K562 (cell line): ENCODE measurements at regions not wholly inside any gene's neighbourhood (a gene's known extent, or its start where the extent isn't known, plus 50 kb on each side); places are given as distances from the start of the nearest gene placed in this dataset.

Experiments
- ATAC-seq: fragments of 200-7000 bp; cut with Tn5 transposase; 3 replicates; pipeline ENCODE4 v1.9.1; 2020; ENCODE audit warnings: moderate library complexity
- BruUV-seq: library from RNA; stranded (reverse); fragments of 400-500 nt; replicated peaks from 2 replicates; lab custom pipeline; 2021; lab: Mats Ljungman, UMichigan
- CTCF ChIA-PET: fragments of 300-600 bp; formaldehyde crosslinking; extraction: SDS; loops from one replicate; lab custom pipeline; 2021; ENCODE audit warnings: low intra/inter-chr PET ratio; lab: Yijun Ruan, JAX
- POLR2A ChIA-PET: fragments of 300-600, 350-650 bp; sonication (Branson Sonifier 250); formaldehyde crosslinking; extraction: SDS; loops from one replicate; lab custom pipeline; 2021; ENCODE audit warnings: antibody characterized with exemption, inconsistent platforms; lab: Yijun Ruan, JAX
- DNase-seq, 4 experiments: peaks; one replicate each; pipeline versions ENCODE4 v3.0.0 to v3.0.0-alpha.2; 2011 to 2018; ENCODE audit warnings: low spot score in 3 of 4, mixed read lengths in 3 of 4; ENCODE audit errors: extremely low read depth in 1 of 4
- FAIRE-seq: peaks from 2 replicates; lab custom pipeline; 2011; peaks lifted over from hg19 to GRCh38; lab: Jason Lieb, UNC
- H2AFZ ChIP-seq: 2 replicates; pipeline ENCODE4 v1.6.0; 2011; ENCODE audit warnings: low read depth, low read length, control low read depth, inconsistent platforms
- H3K27ac ChIP-seq: fragments of 200-600 bp; 3 replicates; pipeline ENCODE4 v1.8.0; 2011; ENCODE audit warnings: low read depth, mild to moderate bottlenecking, control low read depth, inconsistent platforms, low read length, moderate library complexity, mixed read lengths; ENCODE audit errors: extremely low read depth
- H3K27me3 ChIP-seq, 2 experiments: fragments of 300-600 bp in 1 of 2; 2 replicates in 1 of 2; 3 replicates in 1 of 2; pipeline versions ENCODE4 v1.6.0 to v1.8.0; 2011; ENCODE audit warnings: inconsistent platforms in 2 of 2, low read length in 2 of 2, mild to moderate bottlenecking in 1 of 2, mixed read lengths in 1 of 2, moderate library complexity in 1 of 2; ENCODE audit not compliant: control insufficient read depth in 2 of 2, insufficient read depth in 2 of 2
- H3K36me3 ChIP-seq: fragments of 300-600 bp; 3 replicates; pipeline ENCODE4 v1.8.0; 2011; ENCODE audit warnings: mild to moderate bottlenecking, low read length, inconsistent platforms; ENCODE audit not compliant: control insufficient read depth, insufficient read depth
- H3K4me1 ChIP-seq, 2 experiments: fragments of 200-600 bp in 1 of 2; replicated peaks in 1 of 2; 2 replicates in 1 of 2; 3 replicates in 1 of 2; pipeline versions ENCODE4 v1.5.1 to v1.8.0; 2011; ENCODE audit warnings: inconsistent platforms in 2 of 2, low read length in 2 of 2, mild to moderate bottlenecking in 1 of 2, mixed read lengths in 1 of 2, moderate library complexity in 1 of 2; ENCODE audit not compliant: control insufficient read depth in 2 of 2, insufficient read depth in 2 of 2
- H3K4me2 ChIP-seq: 2 replicates; pipeline ENCODE4 v1.6.1; 2011; ENCODE audit warnings: low read length, control low read depth, inconsistent platforms, mixed read lengths; ENCODE audit not compliant: insufficient read depth
- H3K4me3 ChIP-seq: fragments of 200-600 bp; sonication (generic), shearing (Covaris generic); 2 replicates; pipeline ENCODE4 v1.5.1; 2016; ENCODE audit warnings: control low read depth, inconsistent platforms
- H3K79me2 ChIP-seq: fragments of 200-600 bp; 3 replicates; pipeline ENCODE4 v1.8.0; 2011; ENCODE audit warnings: low read length, inconsistent platforms; ENCODE audit not compliant: control insufficient read depth, insufficient read depth
- H3K9ac ChIP-seq, 2 experiments: 2 replicates each; pipeline versions ENCODE4 v1.6.0 to v1.6.1; 2011; ENCODE audit warnings: low read depth in 2 of 2, low read length in 2 of 2, control low read depth in 1 of 2, inconsistent platforms in 1 of 2, mild to moderate bottlenecking in 1 of 2, mixed read lengths in 1 of 2; ENCODE audit not compliant: insufficient read depth in 1 of 2
- H3K9me1 ChIP-seq: one replicate; pipeline ENCODE4 v1.6.0; 2011; ENCODE audit warnings: inconsistent platforms, mild to moderate bottlenecking, low read length, moderate library complexity; ENCODE audit not compliant: control insufficient read depth, insufficient read depth
- H3K9me3 ChIP-seq: replicated peaks from 2 replicates; pipeline ENCODE4 v1.5.1; 2011; ENCODE audit warnings: low read depth, low read length, inconsistent platforms; ENCODE audit not compliant: control insufficient read depth, insufficient read depth
- H4K20me1 ChIP-seq: replicated peaks from 2 replicates; pipeline ENCODE4 v1.6.1; 2011; ENCODE audit warnings: low read length, inconsistent platforms, mixed read lengths; ENCODE audit not compliant: control insufficient read depth, insufficient read depth
- DMBX1 ChIP-seq: fragments of 250-450 bp; sonication (Bioruptor Pico); IDR thresholded peaks from 2 replicates; pipeline ENCODE4 v1.8.0; 2022; ENCODE audit warnings: inconsistent platforms, mild to moderate bottlenecking, moderate library complexity, borderline replicate concordance
- FOXM1 ChIP-seq, 2 experiments: fragments of 450-650 bp in 1 of 2; sonication (generic) in 1 of 2; formaldehyde crosslinking in 1 of 2; IDR thresholded peaks; 2 replicates each; pipeline versions ENCODE4 v1.6.1 to v1.9.0; 2017 to 2022; ENCODE audit warnings: low read depth in 2 of 2, mild to moderate bottlenecking in 2 of 2, missing genetic modification reagents in 1 of 2, moderate library complexity in 1 of 2
- MTA1 ChIP-seq: fragments of 450-650 bp; IDR thresholded peaks from 2 replicates; pipeline ENCODE4 v1.6.1; 2017; ENCODE audit warnings: borderline replicate concordance
- NFATC3 ChIP-seq: fragments of 450-650 bp; IDR thresholded peaks from 2 replicates; pipeline ENCODE4 v1.6.1; 2017; ENCODE audit warnings: mild to moderate bottlenecking
- POLR2A ChIP-seq: fragments of 450-650 bp; conservative IDR thresholded peaks from 2 replicates; pipeline ENCODE4 v1.6.1; 2016
- RAD51 ChIP-seq: fragments of 450-650 bp; IDR thresholded peaks from 2 replicates; pipeline ENCODE4 v1.7.1; 2016; ENCODE audit warnings: low read depth, mild to moderate bottlenecking, borderline replicate concordance
- RBM15 ChIP-seq: fragments of 200-400 bp; formaldehyde crosslinking; IDR thresholded peaks from 2 replicates; pipeline ENCODE4 v1.6.1; 2018; ENCODE audit warnings: mild to moderate bottlenecking, low read length, moderate library complexity; ENCODE audit not compliant: insufficient read depth
- RBM22 ChIP-seq: fragments of 200-400 bp; formaldehyde crosslinking; IDR thresholded peaks from 2 replicates; pipeline ENCODE4 v1.6.1; 2018; ENCODE audit warnings: low read length, low read depth; ENCODE audit not compliant: poor library complexity, severe bottlenecking
- TARDBP ChIP-seq: fragments of 450-650 bp; IDR thresholded peaks from 2 replicates; pipeline ENCODE4 v1.6.1; 2016
- ZC3H11A ChIP-seq: IDR thresholded peaks from 2 replicates; pipeline ENCODE4 v1.6.1; 2012; ENCODE audit warnings: low read depth, low read length, improper control_type of control experiment
- WGBS: fragments of 100-300 bp; shearing (Covaris generic); methylation state at CpG from one replicate; pipeline ENCODE4 v1.1.6; 2016; ENCODE audit warnings: low coverage, mixed read lengths; ENCODE audit not compliant: insufficient coverage; ENCODE audit errors: missing lambda C conversion rate; 5-methylcytosine and 5-hydroxymethylcytosine counted together
- in situ Hi-C: fragments of 300-500 bp; cut with MboI; formaldehyde crosslinking; loops from 4 replicates; pipeline ENCODE4 v1.15.0; 2018; ENCODE audit warnings: inconsistent platforms, mixed read lengths
- intact Hi-C: fragments of 100-400 bp; cut with micrococcal nuclease; formaldehyde crosslinking; loops from 2 replicates; pipeline ENCODE4 v1.14.2; 2022
- TF ChIP-seq, protein P1 (sequence below): fragments of 250-450 bp; sonication (Bioruptor Pico); IDR thresholded peaks from 2 replicates; pipeline ENCODE4 v1.5.0; 2020; ENCODE audit warnings: mild to moderate bottlenecking
- TF ChIP-seq, protein P2 (sequence below): sonication (generic); formaldehyde crosslinking; IDR thresholded peaks from 2 replicates; pipeline ENCODE4 v1.5.0; 2020; ENCODE audit warnings: missing genetic modification reagents
- TF ChIP-seq, protein P3 (sequence below): fragments of 450-650 bp; formaldehyde crosslinking; IDR thresholded peaks from 2 replicates; pipeline ENCODE4 v1.4.0; 2020; ENCODE audit warnings: mild to moderate bottlenecking, mixed read lengths
- TF ChIP-seq, protein P4 (sequence below): sonication (generic); formaldehyde crosslinking; IDR thresholded peaks from 2 replicates; pipeline ENCODE4 v1.8.1; 2023; ENCODE audit warnings: mild to moderate bottlenecking, missing genetic modification reagents, moderate library complexity

DNA sequence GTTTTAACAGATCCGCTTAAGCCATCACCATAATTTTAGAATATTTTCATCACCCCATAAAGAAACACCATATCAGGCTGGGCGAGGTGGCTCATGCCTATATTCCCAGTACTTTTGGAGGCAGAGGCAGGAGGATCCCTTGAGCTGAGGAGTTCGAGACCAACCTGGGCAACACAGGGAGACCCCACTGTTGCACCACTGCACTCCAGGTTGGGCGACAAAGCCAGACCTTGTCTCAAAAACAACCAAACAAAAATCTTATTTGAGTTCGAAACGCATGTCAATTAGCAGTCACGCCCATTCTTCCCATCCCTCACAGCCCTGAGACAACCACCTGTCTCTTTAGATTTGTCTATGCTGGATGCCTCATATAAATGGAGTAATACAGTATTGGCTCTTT, 119.9 kb downstream of the KLF13 start (continued):
- TF ChIP-seq RAD51 (no peak), POLR2A (no peak), DMBX1 (CRISPR knock-in tag) (no peak), RBM15 (no peak), MTA1 (no peak), ZC3H11A (no peak), RBM22 (no peak)
- TF ChIP-seq, protein P1, sequence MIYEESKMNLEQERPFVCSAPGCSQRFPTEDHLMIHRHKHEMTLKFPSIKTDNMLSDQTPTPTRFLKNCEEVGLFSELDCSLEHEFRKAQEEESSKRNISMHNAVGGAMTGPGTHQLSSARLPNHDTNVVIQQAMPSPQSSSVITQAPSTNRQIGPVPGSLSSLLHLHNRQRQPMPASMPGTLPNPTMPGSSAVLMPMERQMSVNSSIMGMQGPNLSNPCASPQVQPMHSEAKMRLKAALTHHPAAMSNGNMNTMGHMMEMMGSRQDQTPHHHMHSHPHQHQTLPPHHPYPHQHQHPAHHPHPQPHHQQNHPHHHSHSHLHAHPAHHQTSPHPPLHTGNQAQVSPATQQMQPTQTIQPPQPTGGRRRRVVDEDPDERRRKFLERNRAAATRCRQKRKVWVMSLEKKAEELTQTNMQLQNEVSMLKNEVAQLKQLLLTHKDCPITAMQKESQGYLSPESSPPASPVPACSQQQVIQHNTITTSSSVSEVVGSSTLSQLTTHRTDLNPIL = no peak

DNA sequence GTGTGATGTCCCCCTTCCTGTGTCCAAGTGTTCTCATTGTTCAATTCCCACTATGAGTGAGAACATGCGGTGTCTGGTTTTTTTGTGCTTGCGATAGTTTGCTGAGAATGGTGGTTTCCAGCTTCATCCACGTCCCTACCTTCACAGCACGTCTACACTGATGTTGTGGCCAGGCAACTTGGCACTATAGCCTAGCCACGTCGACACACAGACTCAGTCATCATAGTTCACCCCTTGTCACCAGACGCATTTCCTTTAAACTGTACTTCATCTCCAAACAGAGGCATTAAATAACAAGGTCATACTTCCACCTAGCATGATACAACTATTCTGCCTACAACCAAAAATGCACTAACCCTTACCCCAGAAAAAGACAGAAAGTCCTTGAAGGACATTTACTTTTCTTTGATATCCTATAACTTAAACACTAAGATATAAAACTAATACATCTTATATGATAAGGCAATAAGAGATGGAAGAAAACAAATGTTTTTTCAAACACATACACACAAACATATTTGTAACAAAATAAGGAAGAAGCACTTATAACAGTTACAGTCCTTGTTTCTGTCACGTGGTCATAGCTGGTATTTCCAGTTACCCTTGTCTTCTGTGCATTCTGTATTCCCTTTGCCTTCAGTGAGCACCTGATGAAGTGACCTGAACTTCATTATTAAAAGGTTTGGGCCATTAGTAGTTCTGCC, 121.4 kb downstream of the KLF13 start:
- Histone ChIP-seq H3K9me3 (no peaks in the 10 kb centered on the region), H3K79me2 (no peaks in the 10 kb centered on the region), H3K27me3 (peaks cover 0 to under 1% of the 10 kb centered on the region in 2 experiments; a peak in 2 of 5 replicates), H2AFZ (peak overlapping the region; percentile 58), H3K4me3 (no peak overlapping the region), H3K36me3 (no peaks in the 10 kb centered on the region), H3K9me1 (no peaks in the 10 kb centered on the region), H3K9ac (no peak overlapping the region), H3K4me2 (no peak overlapping the region), H4K20me1 (no peaks in the 10 kb centered on the region), H3K27ac (no peak overlapping the region), H3K4me1 (peaks cover 0 to 5% of the 10 kb centered on the region in 2 experiments; a peak in 2 of 5 replicates)
- POLR2A ChIA-PET = no interaction called here
- DNase-seq (no peak), FAIRE-seq (no peak), ATAC-seq (no peak)
- BruUV-seq = no TSS peak
- CTCF ChIA-PET = no interaction called here
- WGBS = 15% methylated on average over 8 of the region's 8 CpGs
- in situ Hi-C loops = no loop called here
- intact Hi-C loops = no loop called here
- TF ChIP-seq, protein P2, sequence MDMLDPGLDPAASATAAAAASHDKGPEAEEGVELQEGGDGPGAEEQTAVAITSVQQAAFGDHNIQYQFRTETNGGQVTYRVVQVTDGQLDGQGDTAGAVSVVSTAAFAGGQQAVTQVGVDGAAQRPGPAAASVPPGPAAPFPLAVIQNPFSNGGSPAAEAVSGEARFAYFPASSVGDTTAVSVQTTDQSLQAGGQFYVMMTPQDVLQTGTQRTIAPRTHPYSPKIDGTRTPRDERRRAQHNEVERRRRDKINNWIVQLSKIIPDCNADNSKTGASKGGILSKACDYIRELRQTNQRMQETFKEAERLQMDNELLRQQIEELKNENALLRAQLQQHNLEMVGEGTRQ (CRISPR knock-in tag) = 0 out of 2 replicates have a peak, but pooled peaks have one; percentile 0
- TF ChIP-seq TARDBP = no peak
- TF ChIP-seq NFATC3 = no peak
- TF ChIP-seq FOXM1 (IDR thresholded peaks at IDR 0.05; ENCODE audit: low read depth) = no peak
- no peak for TF ChIP-seq FOXM1 (CRISPR knock-in tag; IDR thresholded peaks at IDR 0.05; ENCODE audit: low read depth)
- TF ChIP-seq, protein P3, sequence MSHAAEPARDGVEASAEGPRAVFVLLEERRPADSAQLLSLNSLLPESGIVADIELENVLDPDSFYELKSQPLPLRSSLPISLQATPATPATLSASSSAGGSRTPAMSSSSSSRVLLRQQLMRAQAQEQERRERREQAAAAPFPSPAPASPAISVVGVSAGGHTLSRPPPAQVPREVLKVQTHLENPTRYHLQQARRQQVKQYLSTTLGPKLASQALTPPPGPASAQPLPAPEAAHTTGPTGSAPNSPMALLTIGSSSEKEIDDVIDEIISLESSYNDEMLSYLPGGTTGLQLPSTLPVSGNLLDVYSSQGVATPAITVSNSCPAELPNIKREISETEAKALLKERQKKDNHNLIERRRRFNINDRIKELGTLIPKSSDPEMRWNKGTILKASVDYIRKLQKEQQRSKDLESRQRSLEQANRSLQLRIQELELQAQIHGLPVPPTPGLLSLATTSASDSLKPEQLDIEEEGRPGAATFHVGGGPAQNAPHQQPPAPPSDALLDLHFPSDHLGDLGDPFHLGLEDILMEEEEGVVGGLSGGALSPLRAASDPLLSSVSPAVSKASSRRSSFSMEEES (CRISPR knock-in tag) = peak; percentile 76
- TF ChIP-seq RAD51 = peak; percentile 75
- TF ChIP-seq, protein P4, sequence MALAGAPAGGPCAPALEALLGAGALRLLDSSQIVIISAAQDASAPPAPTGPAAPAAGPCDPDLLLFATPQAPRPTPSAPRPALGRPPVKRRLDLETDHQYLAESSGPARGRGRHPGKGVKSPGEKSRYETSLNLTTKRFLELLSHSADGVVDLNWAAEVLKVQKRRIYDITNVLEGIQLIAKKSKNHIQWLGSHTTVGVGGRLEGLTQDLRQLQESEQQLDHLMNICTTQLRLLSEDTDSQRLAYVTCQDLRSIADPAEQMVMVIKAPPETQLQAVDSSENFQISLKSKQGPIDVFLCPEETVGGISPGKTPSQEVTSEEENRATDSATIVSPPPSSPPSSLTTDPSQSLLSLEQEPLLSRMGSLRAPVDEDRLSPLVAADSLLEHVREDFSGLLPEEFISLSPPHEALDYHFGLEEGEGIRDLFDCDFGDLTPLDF (CRISPR knock-in tag) = no peak
